ENCODE measurements at regions not wholly inside any gene's neighbourhood (a gene's known extent, or its start where the extent isn't known, plus 50 kb on each side); places are given as distances from the start of the nearest gene placed in this dataset.
"Not testable (repeated sequence)": the region's sequence is repeated elsewhere in the genome, so short reads cannot be mapped to it uniquely, and the experiment has no call there.

- ATAC-seq = no peak
Observed at GRCh38 chr13:30061217-30061616, 210.8 kb upstream of the UBL3 start.

DNA sequence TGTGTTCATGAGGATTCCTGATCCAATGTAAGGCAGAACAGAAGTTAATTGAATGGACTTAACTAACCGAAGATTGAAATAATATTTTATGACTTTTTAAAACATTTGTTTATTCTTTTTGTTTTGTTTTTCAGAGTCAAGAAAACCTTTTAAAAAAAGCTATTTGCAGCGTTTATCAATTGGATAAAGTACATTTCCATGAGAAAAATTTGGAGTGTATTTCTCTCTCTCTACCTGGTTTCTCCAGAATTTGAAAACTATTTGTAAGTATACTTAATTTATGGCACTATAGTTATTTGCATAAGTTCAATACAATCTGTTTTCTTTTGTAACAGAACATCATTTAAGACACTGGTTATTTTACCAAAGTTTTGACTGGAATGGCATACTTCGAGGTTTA lies 208.0 kb upstream of the UBL3 start:
- ATAC-seq = no peak

GRCh38 chr13:30054546-30054945 lies 204.1 kb upstream of the UBL3 start:
- not testable (repeated sequence) for ATAC-seq

GRCh38 chr13:30053939-30054338 lies 203.5 kb upstream of the UBL3 start:
- no peak for ATAC-seq

GRCh38 chr13:30052120-30052519 lies 201.7 kb upstream of the UBL3 start:
- no peak for ATAC-seq

DNA sequence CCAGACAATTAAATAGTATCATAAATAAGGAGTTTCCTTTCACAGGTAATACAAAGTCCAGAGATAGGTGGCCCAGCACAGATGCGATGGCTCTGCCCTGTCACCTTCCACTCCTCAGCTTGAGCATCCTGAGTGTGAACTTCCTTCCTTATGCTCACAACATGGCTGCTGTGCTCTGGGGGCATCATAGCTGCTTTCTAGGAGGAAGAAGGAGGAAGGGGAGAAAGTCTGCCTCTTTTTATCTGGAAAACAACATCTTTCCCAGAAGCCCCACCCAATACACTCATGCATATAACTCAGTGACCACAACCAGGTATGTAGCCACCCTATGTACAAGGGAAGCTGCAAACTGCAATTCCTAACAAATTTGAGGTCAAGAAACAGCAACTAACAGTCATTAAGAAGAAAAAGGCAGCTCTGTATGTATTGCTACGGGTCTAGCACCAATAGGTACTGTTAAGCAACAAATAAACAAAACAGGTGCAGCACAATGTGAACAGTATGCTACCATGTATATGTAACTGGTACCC lies 201.2 kb upstream of the UBL3 start:
- ATAC-seq = no peak

- peak; percentile 65 to 73 for ATAC-seq
Observed at GRCh38 chr13:30049692-30050091, 199.3 kb upstream of the UBL3 start.

- ATAC-seq = peak in 1 of 2 donors; percentile 54
Observed at GRCh38 chr13:30047154-30047874, 196.9 kb upstream of the UBL3 start.

GRCh38 chr13:30045916-30046704 lies 195.7 kb upstream of the UBL3 start:
- ATAC-seq = no peak

- no peak for ATAC-seq
Observed at GRCh38 chr13:30044932-30045331, 194.5 kb upstream of the UBL3 start.

DNA sequence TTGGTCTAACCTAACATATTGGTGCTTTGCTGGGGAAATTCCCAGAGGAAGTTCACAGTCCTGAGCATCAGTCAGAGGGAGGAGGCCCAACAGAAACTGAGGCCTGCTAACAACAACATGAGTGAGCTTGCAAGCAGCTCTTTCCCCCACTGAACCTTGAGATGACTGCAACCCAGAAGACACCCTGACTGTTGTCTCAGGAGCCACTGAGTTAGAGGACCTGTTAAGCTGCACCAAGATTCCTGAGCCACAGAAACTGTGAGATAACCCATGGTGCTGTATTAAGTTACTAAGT lies 193.2 kb upstream of the UBL3 start:
- no peak for ATAC-seq

DNA sequence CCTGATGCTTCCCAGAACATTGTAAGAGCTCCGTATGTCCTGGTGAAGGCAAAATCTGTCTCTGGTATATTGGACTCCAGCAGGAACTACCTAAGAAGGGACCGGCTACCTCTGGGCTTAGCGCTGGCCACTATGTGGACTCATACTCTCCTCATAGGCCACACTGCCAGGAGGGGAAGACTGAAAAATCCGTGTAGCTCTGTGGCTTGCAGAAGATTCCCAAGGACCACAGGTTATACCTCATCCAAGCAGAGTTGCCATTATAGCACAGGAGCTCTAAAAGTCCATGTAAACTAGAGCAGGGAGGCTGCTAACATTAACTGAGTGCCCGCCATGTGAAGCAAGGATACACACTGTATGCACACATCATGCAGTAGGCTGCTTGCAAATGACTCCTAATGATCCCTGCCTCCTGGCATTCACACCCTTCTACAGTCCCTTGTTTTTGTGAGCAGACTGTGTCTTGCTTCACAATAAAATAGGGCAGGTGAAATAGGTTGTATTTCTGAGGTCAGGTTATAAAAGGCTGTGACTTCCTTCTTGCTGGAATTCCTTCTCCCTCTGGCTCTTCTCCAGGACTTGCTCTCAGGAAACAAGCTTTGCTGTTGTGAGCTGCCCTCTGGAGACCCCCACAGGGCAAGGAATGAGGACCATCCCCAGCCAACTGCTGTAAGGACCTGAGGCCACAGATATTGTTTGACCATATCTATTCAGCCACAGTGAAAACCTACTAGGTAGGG lies 192.6 kb upstream of the UBL3 start:
- ATAC-seq = no peak

DNA sequence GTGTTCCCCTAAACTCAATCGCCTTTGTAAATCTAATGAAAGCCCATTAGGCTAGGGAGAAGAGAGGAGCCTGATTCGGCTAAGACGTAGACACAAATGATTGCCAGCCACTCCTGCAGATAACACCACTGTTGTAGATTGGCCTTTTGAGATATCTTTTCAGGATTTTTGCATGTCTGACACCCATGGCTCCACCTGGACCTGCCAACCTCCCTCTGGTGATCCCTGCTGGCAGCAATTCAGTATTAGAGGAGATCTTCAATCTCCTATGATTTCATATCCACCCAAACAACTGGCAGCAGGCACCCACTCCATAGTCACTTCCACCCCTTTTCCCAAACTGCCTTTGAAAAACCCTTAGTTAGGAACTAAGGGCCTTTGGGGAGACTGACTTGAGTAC lies 191.9 kb upstream of the UBL3 start:
- ATAC-seq = no peak

- ATAC-seq = no peak
Observed at GRCh38 chr13:30039511-30039911, 189.1 kb upstream of the UBL3 start.

- ATAC-seq = no peak
Observed at GRCh38 chr13:30038884-30039283, 188.5 kb upstream of the UBL3 start.

GRCh38 chr13:30037766-30038165 lies 187.3 kb upstream of the UBL3 start:
- ATAC-seq = no peak

DNA sequence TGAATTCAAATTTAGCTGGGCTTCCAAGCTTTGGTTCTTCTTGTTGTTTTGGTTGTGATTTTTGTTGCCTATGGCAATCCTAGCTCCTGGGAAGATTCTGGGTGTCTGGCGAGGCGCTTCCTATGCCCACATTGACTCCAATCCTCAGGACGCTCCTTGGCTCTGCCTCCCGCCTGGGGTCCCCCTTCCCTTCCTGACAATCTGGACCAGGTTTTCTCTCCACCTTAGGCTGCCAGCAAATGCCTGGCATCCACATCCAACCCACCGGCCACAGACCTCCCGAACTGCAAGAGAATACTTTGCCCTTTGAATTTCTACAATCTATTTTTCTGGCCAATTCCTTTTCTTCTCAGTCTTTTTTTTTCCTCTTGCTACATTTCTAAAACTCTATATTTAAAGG lies 186.9 kb upstream of the UBL3 start:
- ATAC-seq = no peak

DNA sequence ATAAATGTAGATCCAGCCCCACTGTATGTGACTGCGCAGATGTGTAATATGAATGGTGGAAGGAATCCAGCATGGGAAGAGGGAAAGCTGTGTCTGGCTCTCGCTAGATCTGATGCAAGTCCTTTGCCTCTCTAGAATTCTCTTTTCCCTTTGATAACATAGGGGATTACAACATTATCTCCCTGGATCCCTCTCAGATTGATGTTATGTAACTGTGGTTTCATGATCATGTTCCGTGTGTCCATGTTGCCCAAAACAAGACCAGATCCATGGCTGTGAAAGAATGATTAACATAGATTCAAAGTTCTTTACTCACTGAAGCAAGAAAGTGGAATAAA lies 184.0 kb upstream of the UBL3 start:
- ATAC-seq = no peak

DNA sequence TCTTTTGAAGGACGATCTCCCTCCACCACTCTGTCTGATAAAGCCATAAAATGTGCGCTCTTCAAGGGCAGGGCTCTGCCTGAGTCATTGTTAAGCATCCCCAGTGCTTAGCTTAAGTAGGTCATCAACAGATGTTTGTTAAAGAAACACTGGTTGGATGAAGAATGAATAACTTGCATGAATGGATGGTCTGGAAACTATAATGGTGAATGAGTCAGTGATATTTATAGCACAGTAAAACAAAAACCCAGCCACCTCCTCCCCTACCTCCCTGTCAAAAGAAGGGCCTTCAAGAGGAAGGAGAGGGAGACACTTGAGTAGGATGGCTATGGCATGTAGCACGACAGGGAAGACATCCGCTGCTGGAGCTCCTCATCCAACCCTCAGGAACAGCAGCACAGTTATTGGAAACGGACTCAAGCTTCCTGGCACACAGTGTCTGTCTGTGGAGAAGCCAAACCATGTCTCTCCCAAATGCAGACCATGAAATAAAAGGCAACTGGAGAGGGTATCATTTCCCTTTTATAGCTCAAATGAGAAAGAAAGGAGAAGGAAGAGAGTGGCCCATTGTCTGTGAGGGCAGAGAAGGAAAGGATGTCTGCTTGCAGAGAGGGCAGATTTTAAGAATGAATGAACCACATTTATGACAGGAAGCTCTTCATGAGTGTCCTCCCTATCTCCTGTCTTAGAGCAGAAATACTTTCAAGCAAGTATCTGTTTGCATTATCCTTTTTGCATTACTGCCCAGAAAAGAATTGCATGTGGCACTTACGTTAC lies 183.5 kb upstream of the UBL3 start:
- peak in 1 of 2 donors; percentile 41 for ATAC-seq

DNA sequence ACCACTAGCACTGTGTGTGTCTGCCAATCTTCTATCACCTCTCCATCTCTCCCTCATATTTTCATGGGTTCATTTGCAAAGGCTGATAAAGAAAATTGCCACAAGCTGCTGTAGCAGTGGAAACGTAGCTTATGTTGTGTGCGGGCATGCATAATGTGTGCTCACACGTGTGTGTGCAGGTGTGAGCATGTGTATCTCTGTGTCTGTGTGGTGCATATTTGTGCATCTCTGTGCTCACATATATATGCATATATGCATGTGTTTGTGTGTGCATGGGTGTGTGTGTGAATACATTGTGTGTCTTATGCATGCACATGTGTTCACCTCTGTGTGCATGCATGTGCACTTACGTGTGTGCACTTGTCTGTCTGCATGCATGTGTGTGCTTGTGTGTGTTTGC lies 181.8 kb upstream of the UBL3 start:
- ATAC-seq = no peak

DNA sequence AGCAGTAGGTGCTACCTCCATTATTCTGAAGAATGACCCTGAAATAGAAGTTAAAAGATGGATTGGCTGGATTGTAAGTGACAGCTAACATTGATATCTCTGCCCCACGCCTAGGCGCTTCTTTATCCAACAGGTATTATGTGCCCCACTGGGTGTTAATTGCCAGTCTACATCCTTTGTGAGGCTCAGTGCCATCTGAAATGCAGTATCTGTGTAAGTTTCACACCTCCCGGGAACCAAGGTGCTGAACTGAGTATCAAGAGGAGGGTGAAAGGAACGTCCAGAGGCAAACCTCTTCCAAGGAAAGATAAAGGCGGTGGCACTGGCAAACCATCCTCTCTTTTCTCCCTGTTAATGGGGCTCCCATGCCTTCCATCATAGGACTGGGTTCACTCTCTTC lies 181.1 kb upstream of the UBL3 start:
- ATAC-seq = no peak

DNA sequence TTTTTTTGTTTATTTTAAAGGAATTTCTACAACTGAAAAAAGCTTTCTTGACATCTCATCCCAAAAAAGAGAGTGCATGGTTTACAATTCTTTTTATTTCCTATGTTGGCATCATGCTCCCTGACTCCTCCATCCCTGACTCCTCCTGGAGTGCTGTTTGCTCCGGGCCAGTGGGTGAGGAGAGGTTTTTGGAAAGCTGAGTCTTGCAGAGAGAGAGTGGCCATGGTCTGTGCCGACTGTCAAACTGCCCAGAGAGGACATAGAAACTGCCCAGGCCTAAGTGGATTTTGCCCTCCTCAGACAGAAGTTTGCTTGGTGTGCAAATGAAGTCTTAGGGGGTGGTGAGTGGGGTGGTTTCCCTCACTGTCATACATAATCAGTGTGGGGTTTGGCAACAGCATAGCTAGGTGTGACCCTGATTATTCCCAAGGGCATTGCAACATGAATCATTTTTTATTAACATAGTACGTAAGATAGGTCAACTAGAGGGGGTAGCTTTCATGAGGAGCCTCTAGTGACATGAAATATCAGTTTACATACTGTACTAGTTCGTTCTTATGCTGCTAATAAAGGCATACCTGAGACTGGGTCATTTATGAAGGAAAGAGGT lies 179.8 kb upstream of the UBL3 start:
- ATAC-seq = no peak
